HG02588 (cell line): ENCODE measurements at regions not wholly inside any gene's neighbourhood (a gene's known extent, or its start where the extent isn't known, plus 50 kb on each side); places are given as distances from the start of the nearest gene placed in this dataset.

ENCODE experiments used
- ATAC-seq: cut with Tn5 transposase; IDR thresholded peaks from one replicate; pipeline ENCODE4 v1.9.1; 2021; ENCODE audit warnings: mild to moderate bottlenecking, moderate library complexity; ENCODE audit not compliant: unreplicated experiment

DNA sequence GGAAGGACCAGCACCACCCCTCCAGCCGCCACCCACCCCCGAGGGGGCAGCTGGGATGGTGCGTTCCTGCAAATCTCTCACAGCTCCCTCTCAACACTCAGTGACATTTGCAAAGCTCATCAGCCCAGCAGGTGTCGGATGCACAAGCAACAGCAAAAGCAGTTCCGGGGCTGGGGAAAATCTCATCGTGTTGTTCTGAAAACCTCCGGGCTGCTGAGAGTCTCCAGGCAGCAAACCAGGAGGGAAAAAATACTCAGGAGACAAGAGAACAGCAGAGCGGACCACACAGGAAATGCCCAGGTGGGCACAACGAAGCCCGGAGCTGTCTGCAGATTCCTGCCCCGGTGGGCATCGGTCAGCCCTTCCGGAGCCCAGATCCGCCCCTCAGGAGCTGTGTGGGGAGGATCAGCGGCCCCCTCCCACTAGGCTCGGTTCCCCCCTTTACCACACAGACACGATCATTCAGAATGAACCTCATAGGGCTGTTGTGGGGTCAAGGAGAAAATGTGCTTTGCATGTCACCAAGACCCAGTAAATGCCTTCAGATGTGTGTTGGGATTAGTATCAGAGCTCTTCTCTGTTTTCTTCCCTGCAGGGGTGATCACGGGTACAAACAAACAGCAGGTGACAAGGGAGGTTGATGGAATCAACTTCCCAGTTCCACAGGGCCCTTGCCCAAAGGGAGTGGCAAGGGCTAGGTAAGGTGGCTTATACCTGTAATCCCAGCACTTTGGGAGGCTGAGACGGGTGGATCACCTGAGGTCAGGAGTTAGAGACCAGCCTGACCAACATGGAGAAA, 127.0 kb upstream of the TIAM1 start:
- ATAC-seq: no peak

DNA sequence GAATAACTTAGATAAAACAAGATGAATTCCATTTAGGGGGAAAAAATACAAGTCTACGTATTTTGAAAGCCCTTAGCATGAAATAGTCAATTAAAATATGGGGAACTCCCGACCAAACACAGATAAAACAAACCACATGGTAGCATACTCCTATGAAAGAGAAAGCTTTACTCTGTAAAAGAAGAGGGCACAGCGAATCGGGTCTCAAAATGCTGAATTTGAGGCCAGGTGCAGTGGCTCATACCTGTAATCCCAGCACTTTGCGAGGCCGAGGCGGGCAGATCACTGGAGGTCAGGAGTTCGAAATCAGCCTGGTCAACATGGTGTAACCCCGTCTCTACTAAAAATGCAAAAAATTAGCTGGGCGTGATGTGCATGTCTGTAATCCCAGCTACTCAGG, 116.9 kb upstream of the TIAM1 start:
- ATAC-seq: no peak

- no peak for ATAC-seq
Measured at GRCh38 chr21:31459457-31459856, 115.4 kb upstream of the TIAM1 start.

- no peak for ATAC-seq
Measured at GRCh38 chr21:31457675-31458074, 113.6 kb upstream of the TIAM1 start.

DNA sequence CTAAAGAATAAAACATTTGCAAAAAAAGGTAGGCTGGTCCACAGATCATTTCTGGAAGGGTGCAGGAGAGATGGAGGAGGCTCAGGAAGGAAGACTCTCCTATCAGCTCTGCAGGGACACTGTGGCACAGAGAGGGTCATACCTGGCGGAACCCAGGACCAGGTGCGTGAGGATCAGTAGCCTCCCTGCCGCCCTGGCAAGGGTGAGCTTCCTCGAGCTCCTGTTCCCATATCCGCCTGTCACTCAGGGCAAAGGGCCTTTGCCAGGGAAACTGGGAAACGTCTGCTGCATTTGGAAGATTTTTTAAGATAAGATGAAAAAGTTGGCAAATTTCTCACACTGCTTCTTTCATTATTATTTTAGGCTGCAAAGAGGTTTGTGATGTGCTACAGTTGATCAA, 112.1 kb upstream of the TIAM1 start:
- no peak for ATAC-seq

GRCh38 chr21:31455506-31455905, 111.4 kb upstream of the TIAM1 start:
- ATAC-seq: no peak

GRCh38 chr21:31450980-31451379, 106.9 kb upstream of the TIAM1 start:
- no peak for ATAC-seq

DNA sequence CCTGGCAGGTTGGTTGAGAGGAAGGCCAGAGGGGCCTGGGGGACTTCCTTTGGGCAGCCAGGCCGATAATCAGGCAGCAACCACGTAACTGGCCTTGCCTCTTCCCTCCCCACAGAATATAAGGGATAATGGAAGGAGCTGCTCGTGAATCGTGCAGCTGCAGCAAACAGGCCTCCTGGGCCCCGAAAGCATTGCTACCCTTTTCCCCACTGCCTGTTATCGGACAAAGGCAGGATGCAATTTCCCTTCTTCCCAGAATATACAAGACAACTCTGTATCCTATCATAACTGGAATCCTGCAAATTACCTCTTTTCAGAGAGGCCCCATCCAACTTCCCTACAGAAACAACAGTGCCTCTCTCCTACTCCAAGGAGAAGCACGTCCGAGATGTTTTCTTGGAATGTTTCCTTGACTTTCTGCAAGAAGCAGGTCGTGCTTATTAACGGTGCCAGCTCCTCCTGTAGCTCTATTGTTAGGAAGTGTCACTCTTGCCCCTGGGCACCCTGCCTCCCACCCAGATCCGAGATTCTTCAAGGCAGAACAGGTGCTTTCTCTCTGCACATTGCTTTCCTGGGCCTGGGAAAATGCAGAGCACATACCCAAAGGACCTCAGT, 106.0 kb upstream of the TIAM1 start:
- no peak for ATAC-seq

DNA sequence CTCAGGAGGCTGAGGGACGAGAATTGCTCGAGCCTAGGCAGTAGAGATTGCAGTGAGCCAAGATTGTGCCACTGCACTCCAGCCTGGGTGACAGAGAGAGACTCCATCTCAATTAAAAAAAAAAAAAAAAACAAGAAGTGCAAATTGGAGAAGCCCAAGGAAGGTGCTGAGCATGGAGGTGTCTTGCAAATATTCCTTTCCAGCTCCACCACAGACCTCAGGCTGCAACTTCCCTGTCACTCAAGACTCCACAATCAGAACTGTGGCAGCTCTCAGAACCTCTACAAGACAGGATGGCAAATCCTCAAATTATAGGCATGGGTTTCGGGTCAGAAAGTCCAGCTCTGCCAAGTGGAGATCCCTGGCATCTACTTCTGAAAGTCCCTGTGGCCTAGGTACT, 104.4 kb upstream of the TIAM1 start:
- ATAC-seq: no peak

GRCh38 chr21:31447505-31447904, 103.4 kb upstream of the TIAM1 start:
- ATAC-seq: no peak

- no peak for ATAC-seq
Measured at GRCh38 chr21:31446226-31446855, 102.3 kb upstream of the TIAM1 start.

- no peak for ATAC-seq
Measured at GRCh38 chr21:31445137-31445536, 101.1 kb upstream of the TIAM1 start.

DNA sequence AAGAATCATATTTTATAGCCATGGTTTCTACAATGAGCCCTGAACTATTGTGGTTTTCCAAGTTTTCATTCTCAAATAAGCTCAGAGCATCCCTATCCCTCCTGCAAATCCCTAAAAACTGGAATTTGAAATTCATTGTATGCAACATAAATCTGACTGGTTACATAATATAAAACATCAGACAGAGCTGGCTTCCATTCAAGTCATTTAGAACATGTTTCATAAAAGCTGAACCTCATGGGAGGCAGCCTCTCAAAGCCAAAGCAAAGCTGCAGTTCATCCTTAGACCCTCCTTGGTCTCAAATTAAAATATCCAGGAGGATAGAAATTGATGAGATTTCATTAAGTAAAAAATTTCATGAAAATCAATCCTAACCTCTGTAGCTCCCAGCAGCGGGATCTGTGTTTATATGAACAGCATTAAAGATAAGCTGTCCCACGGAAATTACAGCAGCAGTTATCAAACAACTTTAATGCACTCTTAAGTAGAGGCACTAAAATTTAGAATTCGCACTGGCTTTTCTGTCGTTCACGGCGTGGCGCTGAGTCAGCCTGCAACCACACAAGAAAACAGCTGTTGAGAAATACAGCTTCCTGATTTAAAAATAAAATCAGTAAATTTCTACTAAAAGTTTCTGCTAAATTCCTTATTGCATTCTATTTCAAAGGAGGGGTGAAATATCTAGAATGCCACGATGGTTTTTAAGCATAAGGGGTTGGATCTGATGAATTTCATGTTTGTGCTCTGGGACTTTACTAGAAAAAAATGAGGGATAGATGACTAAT, 99.9 kb upstream of the TIAM1 start:
- ATAC-seq: no peak

DNA sequence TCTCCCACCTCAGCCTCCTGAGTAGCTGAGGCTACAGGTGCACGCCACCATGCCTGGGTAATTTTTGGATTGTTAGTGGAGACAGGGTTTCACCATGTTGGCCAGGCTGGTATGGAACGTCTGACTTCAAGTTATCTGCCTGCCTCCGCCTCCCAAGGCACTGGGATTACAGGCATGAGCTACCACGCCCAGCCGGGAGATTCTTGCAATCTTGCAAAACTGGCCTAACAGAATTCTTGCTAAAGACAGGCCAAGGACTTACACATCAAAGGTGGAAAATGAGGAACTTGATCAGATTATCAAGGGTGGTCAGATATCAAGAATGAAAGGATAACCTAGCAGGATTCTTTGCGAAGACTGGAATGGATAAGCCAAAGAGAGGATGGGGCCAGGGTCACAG, 98.3 kb upstream of the TIAM1 start:
- no peak for ATAC-seq

DNA sequence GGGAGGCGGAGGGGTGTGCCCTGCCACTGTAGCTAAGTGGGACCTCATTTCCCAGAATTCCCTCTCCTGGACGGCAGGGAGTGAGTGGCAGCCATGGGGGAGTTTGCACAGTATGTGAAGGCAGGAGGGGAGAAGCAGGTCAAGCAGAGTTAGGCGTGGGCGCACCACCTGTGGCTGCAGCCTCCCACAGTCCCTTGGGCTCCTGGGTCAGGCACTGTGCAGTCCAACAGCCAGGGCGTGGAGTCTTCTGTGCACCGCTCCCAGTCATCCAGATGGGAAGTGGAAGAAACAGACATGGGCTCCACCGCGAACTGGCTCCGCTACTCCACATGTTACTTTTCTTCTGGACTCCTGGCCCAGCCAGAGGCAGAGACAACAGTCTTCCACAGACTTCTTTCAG, 85.4 kb upstream of the TIAM1 start:
- ATAC-seq: no peak

- no peak for ATAC-seq
Measured at GRCh38 chr21:31426235-31426797, 82.3 kb upstream of the TIAM1 start.

GRCh38 chr21:31425138-31425537, 81.1 kb upstream of the TIAM1 start:
- no peak for ATAC-seq

GRCh38 chr21:31424058-31424457, 80.0 kb upstream of the TIAM1 start:
- ATAC-seq: no peak

GRCh38 chr21:31420988-31421387, 76.9 kb upstream of the TIAM1 start:
- no peak for ATAC-seq

- ATAC-seq: no peak
Measured at GRCh38 chr21:31420354-31420753, 76.3 kb upstream of the TIAM1 start.

DNA sequence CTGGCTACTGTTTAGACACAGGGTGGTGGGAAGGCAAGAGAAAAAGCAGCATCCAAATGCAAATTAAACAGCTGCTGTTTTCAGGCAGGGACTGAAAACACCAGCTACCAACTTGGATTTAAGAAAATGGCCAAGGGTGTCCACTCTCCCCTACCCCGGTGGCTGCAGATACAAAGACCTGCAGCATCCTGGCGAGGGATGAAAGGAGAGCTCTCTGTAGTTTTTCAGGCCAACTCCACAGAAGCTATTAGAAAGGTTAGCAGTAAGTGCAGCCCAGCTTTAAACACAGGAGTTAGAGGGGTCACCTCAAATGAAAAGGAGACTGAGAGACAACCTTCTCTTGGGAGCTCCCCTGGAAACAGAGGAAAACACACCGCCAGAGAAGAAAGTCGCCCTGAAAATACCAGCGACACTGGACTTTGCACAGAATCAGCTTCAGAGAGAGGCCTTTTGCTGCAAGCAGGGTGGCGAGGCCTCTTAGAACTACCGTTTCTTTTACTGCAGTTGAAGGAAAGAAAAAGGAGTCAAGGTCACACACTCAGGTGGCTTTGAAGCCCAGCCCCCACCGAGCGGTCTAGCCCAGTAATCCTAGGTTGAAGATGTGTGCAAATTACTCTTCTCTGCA, 74.4 kb upstream of the TIAM1 start:
- no peak for ATAC-seq
